H1 (cell line): ENCODE measurements at regions not wholly inside any gene's neighbourhood (a gene's known extent, or its start where the extent isn't known, plus 50 kb on each side); places are given as distances from the start of the nearest gene placed in this dataset.

Source experiments
- CTCF ChIA-PET: fragments of 300-600 bp; sonication (Branson Sonifier 250); formaldehyde crosslinking; loops from one replicate; lab custom pipeline; 2021; ENCODE audit not compliant: partially characterized antibody; lab: Charles Lee
- POLR2A ChIA-PET: fragments of 300-600 bp; sonication (Branson Sonifier 250); formaldehyde crosslinking; loops from one replicate; lab custom pipeline; 2021; ENCODE audit warnings: inconsistent platforms; ENCODE audit not compliant: partially characterized antibody; lab: Charles Lee
- DNase-seq, 2 experiments: peaks; one replicate each; pipeline versions ENCODE4 v3.0.0 to v3.0.0-alpha.2; 2010 to 2022; ENCODE audit warnings: low spot score in 2 of 2, low read depth in 1 of 2, mixed read lengths in 1 of 2
- FAIRE-seq: peaks from 2 replicates; lab custom pipeline; 2011; peaks lifted over from hg19 to GRCh38; lab: Jason Lieb, UNC
- H2AFZ ChIP-seq: 2 replicates; pipeline ENCODE4 v1.8.1; 2012; ENCODE audit warnings: low read length, inconsistent platforms
- H2AK5ac ChIP-seq: 2 replicates; pipeline ENCODE4 v1.6.1; 2013; ENCODE audit warnings: low read depth, low read length
- H2BK120ac ChIP-seq: replicated peaks from 2 replicates; pipeline ENCODE3; 2013; ENCODE audit warnings: low read depth, low read length, inconsistent platforms
- H2BK12ac ChIP-seq: 2 replicates; pipeline ENCODE4 v1.6.1; 2013; ENCODE audit warnings: low read depth, low read length
- H2BK15ac ChIP-seq: 2 replicates; pipeline ENCODE4 v1.6.1; 2013; ENCODE audit warnings: low read length
- H2BK20ac ChIP-seq: 2 replicates; pipeline ENCODE4 v1.6.1; 2013; ENCODE audit warnings: low read length
- H2BK5ac ChIP-seq: 2 replicates; pipeline ENCODE4 v1.6.1; 2013; ENCODE audit warnings: low read depth, low read length
- H3K14ac ChIP-seq: 2 replicates; pipeline ENCODE4 v1.6.1; 2013; ENCODE audit warnings: inconsistent platforms; ENCODE audit not compliant: insufficient read length
- H3K18ac ChIP-seq: 2 replicates; pipeline ENCODE4 v1.6.1; 2013; ENCODE audit warnings: low read length; ENCODE audit errors: extremely low read depth
- H3K23ac ChIP-seq: 2 replicates; pipeline ENCODE4 v1.6.1; 2013; ENCODE audit warnings: inconsistent platforms; ENCODE audit not compliant: insufficient read length
- H3K23me2 ChIP-seq: 2 replicates; pipeline ENCODE4 v1.6.1; 2013; ENCODE audit warnings: low read depth, low read length
- H3K27ac ChIP-seq: 2 replicates; pipeline ENCODE4 v1.6.1; 2011; ENCODE audit warnings: low read depth, low read length, inconsistent platforms
- H3K27me3 ChIP-seq, 4 experiments: replicated peaks in 1 of 4; 1 replicate in 1 of 4; 2 replicates in 3 of 4; pipeline versions ENCODE4 v1.6.1 to v1.8.1; 2011 to 2013; ENCODE audit warnings: low read length in 3 of 4, mild to moderate bottlenecking in 3 of 4, inconsistent platforms in 2 of 4, mixed read lengths in 2 of 4, moderate library complexity in 1 of 4; ENCODE audit not compliant: control insufficient read depth in 3 of 4, insufficient read depth in 3 of 4; ENCODE audit errors: extremely low read depth in 1 of 4
- H3K36me3 ChIP-seq, 4 experiments: 2 replicates each; pipeline versions ENCODE4 v1.6.1 to v1.8.1; 2011 to 2013; ENCODE audit warnings: mild to moderate bottlenecking in 4 of 4, low read length in 3 of 4, moderate library complexity in 2 of 4, control low read depth in 1 of 4, inconsistent platforms in 1 of 4; ENCODE audit not compliant: insufficient read depth in 4 of 4, control insufficient read depth in 2 of 4
- H3K4ac ChIP-seq: replicated peaks from 2 replicates; pipeline ENCODE3; 2013; ENCODE audit warnings: low read length, low read depth, mixed read lengths, inconsistent platforms; ENCODE audit not compliant: insufficient read length
- H3K4me1 ChIP-seq, 4 experiments: replicated peaks in 1 of 4; 1 replicate in 1 of 4; 2 replicates in 3 of 4; pipeline versions ENCODE4 v1.6.1 to v1.8.1; 2011 to 2013; ENCODE audit warnings: low read length in 3 of 4, inconsistent platforms in 2 of 4, mixed read lengths in 1 of 4; ENCODE audit not compliant: insufficient read depth in 4 of 4, control insufficient read depth in 3 of 4
- H3K4me2 ChIP-seq, 2 experiments: 2 replicates each; pipeline versions ENCODE4 v1.6.1 to v1.8.1; 2011 to 2013; ENCODE audit warnings: low read depth in 2 of 2, low read length in 2 of 2, control low read depth in 1 of 2, inconsistent platforms in 1 of 2, mild to moderate bottlenecking in 1 of 2; ENCODE audit not compliant: insufficient read depth in 1 of 2
- H3K4me3 ChIP-seq, 4 experiments: fragments of 200-600, 300-600 bp in 1 of 4; sonication (generic), shearing (Covaris generic), sonication (Bioruptor Twin) in 1 of 4; 2 replicates each; pipeline versions ENCODE4 v1.5.1 to v1.8.1; 2011 to 2016; ENCODE audit warnings: low read length in 4 of 4, low read depth in 3 of 4, control low read depth in 2 of 4, inconsistent platforms in 2 of 4, mild to moderate bottlenecking in 2 of 4, mixed read lengths in 1 of 4, moderate library complexity in 1 of 4; ENCODE audit not compliant: insufficient read depth in 2 of 4; ENCODE audit errors: extremely low read depth in 1 of 4
- H3K56ac ChIP-seq: replicated peaks from 2 replicates; pipeline ENCODE3; 2013; ENCODE audit warnings: low read depth, mild to moderate bottlenecking, mixed read lengths, low read length, inconsistent platforms; ENCODE audit not compliant: insufficient read length
- H3K79me1 ChIP-seq: 2 replicates; pipeline ENCODE4 v1.6.1; 2013; ENCODE audit warnings: low read depth, low read length, control low read depth
- H3K79me2 ChIP-seq, 2 experiments: 2 replicates each; pipeline versions ENCODE4 v1.6.1 to v1.8.1; 2012 to 2013; ENCODE audit warnings: low read length in 2 of 2, mild to moderate bottlenecking in 2 of 2, inconsistent platforms in 1 of 2; ENCODE audit not compliant: insufficient read depth in 2 of 2, control insufficient read depth in 1 of 2
- H3K9ac ChIP-seq, 4 experiments: replicated peaks in 1 of 4; 1 replicate in 1 of 4; 2 replicates in 3 of 4; pipeline versions ENCODE4 v1.6.1 to v1.8.1; 2011 to 2013; ENCODE audit warnings: low read depth in 3 of 4, low read length in 3 of 4, control low read depth in 2 of 4, mild to moderate bottlenecking in 2 of 4, moderate library complexity in 2 of 4, inconsistent platforms in 1 of 4; ENCODE audit errors: extremely low read depth in 1 of 4
- H3K9me3 ChIP-seq, 2 experiments: 2 replicates each; pipeline versions ENCODE4 v1.6.1 to v1.8.1; 2012 to 2013; ENCODE audit warnings: mild to moderate bottlenecking in 2 of 2, moderate library complexity in 2 of 2, control low read depth in 1 of 2, inconsistent platforms in 1 of 2, low read depth in 1 of 2, low read length in 1 of 2, mixed read lengths in 1 of 2; ENCODE audit not compliant: insufficient read depth in 2 of 2
- H4K20me1 ChIP-seq, 2 experiments: replicated peaks in 1 of 2; 2 replicates each; pipeline versions ENCODE3 to v1.8.1; 2011 to 2013; ENCODE audit warnings: inconsistent platforms in 2 of 2, low read length in 2 of 2, mild to moderate bottlenecking in 1 of 2; ENCODE audit not compliant: insufficient read depth in 2 of 2, control insufficient read depth in 1 of 2
- H4K5ac ChIP-seq: 2 replicates; pipeline ENCODE4 v1.6.1; 2013; ENCODE audit warnings: low read length, low read depth, mixed read lengths, inconsistent platforms; ENCODE audit not compliant: insufficient read length
- H4K8ac ChIP-seq: 2 replicates; pipeline ENCODE4 v1.8.0; 2013; ENCODE audit warnings: mild to moderate bottlenecking, moderate library complexity, low read length, inconsistent platforms; ENCODE audit not compliant: insufficient read depth; ENCODE audit errors: extremely low read depth
- H4K91ac ChIP-seq: replicated peaks from 2 replicates; pipeline ENCODE3; 2013; ENCODE audit warnings: low read length, mixed read lengths, inconsistent platforms; ENCODE audit not compliant: insufficient read length
- CTBP2 ChIP-seq: IDR thresholded peaks from 2 replicates; pipeline ENCODE4 v1.7.0; 2011; ENCODE audit warnings: borderline replicate concordance, mild to moderate bottlenecking, moderate library complexity, mixed read lengths, low read length; ENCODE audit not compliant: insufficient read depth, insufficient read length
- KDM4A ChIP-seq: IDR thresholded peaks from one replicate; pipeline ENCODE4 v1.7.1; 2012; ENCODE audit warnings: low read depth, mild to moderate bottlenecking, moderate library complexity, low read length, inconsistent platforms; ENCODE audit not compliant: severe bottlenecking
- POLR2A ChIP-seq, 2 experiments: IDR thresholded peaks; 1 replicate in 1 of 2; 2 replicates in 1 of 2; pipeline ENCODE4 v1.6.1; 2011; ENCODE audit warnings: low read depth in 2 of 2, low read length in 2 of 2, mild to moderate bottlenecking in 2 of 2; ENCODE audit errors: control extremely low read depth in 1 of 2
- POLR2AphosphoS5 ChIP-seq: IDR thresholded peaks from 2 replicates; pipeline ENCODE4 v1.6.1; 2011; ENCODE audit warnings: low read depth, low read length
- RNF2 ChIP-seq: fragments of 200-900, 300-1000 bp; sonication (generic); IDR thresholded peaks from 2 replicates; pipeline ENCODE4 v1.7.1; 2016; ENCODE audit warnings: borderline replicate concordance, low read depth, mild to moderate bottlenecking, antibody characterized with exemption, low read length; ENCODE audit not compliant: poor library complexity, severe bottlenecking; ENCODE audit errors: missing control alignments
- RXRA ChIP-seq: IDR thresholded peaks from 2 replicates; pipeline ENCODE4 v1.6.1; 2011; ENCODE audit warnings: low read depth, mild to moderate bottlenecking, low read length, moderate library complexity; ENCODE audit not compliant: insufficient read depth
- SP1 ChIP-seq: IDR thresholded peaks from 2 replicates; pipeline ENCODE4 v1.6.1; 2011; ENCODE audit warnings: low read depth, low read length
- WGBS, 2 experiments: shearing (Covaris generic) in 1 of 2; methylation state at CpG; one replicate each; pipeline versions ENCODE4 v1.1.6 to v1.1.7; 2013 to 2015; ENCODE audit warnings: low lambda C conversion rate in 2 of 2, mixed read lengths in 2 of 2, inconsistent platforms in 1 of 2, low coverage in 1 of 2, missing lambda C conversion rate in 1 of 2; ENCODE audit not compliant: insufficient replicate concordance in 2 of 2, insufficient coverage in 1 of 2, insufficient read length in 1 of 2; ENCODE audit errors: extremely low coverage in 1 of 2, missing lambda C conversion rate in 1 of 2; 5-methylcytosine and 5-hydroxymethylcytosine counted together
- TF ChIP-seq, protein P1 (sequence below): IDR thresholded peaks from 2 replicates; pipeline ENCODE4 v1.6.1; 2011; ENCODE audit warnings: low read length, improper control_type of control experiment
- TF ChIP-seq, protein P2 (sequence below): IDR thresholded peaks from 2 replicates; pipeline ENCODE4 v1.6.1; 2012; ENCODE audit warnings: low read length, inconsistent platforms

DNA sequence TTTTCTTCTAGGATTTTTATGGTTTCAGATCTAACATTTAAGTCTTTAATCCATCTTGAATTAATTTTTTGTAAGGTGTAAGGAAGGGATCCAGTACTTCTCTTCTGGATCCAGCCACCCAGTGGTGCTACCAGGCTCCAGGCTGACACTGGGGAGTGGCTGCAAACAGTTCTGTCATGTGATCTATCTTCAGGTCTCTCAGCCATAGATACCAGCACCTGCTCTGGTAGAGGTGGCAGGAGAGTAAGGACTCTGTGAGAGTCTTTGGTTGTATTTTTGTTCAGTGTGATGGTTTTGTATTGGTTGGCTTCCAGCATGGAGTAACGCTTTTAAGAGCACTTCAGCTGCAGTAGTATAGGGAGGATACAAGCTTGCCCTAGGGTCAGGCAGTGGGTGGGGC is 205.9 kb downstream of the FGF10 start:
- H2BK20ac ChIP-seq: no peak overlapping the region
- no peak overlapping the region for H3K27ac ChIP-seq
- POLR2A ChIA-PET: no interaction called here
- H3K9ac ChIP-seq: no peak overlapping the region
- H3K27me3 ChIP-seq: no peaks in the 10 kb centered on the region
- no peaks in the 10 kb centered on the region for H3K23me2 ChIP-seq
- TF ChIP-seq, protein P1, sequence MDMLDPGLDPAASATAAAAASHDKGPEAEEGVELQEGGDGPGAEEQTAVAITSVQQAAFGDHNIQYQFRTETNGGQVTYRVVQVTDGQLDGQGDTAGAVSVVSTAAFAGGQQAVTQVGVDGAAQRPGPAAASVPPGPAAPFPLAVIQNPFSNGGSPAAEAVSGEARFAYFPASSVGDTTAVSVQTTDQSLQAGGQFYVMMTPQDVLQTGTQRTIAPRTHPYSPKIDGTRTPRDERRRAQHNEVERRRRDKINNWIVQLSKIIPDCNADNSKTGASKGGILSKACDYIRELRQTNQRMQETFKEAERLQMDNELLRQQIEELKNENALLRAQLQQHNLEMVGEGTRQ: no peak
- no peak for TF ChIP-seq SP1
- no peak for TF ChIP-seq POLR2AphosphoS5
- TF ChIP-seq KDM4A: no peak
- TF ChIP-seq CTBP2: no peak
- TF ChIP-seq, protein P2, sequence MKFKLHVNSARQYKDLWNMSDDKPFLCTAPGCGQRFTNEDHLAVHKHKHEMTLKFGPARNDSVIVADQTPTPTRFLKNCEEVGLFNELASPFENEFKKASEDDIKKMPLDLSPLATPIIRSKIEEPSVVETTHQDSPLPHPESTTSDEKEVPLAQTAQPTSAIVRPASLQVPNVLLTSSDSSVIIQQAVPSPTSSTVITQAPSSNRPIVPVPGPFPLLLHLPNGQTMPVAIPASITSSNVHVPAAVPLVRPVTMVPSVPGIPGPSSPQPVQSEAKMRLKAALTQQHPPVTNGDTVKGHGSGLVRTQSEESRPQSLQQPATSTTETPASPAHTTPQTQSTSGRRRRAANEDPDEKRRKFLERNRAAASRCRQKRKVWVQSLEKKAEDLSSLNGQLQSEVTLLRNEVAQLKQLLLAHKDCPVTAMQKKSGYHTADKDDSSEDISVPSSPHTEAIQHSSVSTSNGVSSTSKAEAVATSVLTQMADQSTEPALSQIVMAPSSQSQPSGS: no peak
- TF ChIP-seq POLR2A (IDR thresholded peaks at IDR 0.05; ENCODE audit: control extremely low read depth in 1 of 2, low read depth in 2 of 2, low read length in 2 of 2): no peak
- no peak for TF ChIP-seq RNF2
- no peak for TF ChIP-seq RXRA
- TF ChIP-seq, all 59 proteins: peak for 0
- H2BK5ac ChIP-seq: no peak overlapping the region
- no peak overlapping the region for H2BK120ac ChIP-seq
- 94% methylated on average over 1 of the region's 1 CpG; no CpG with 5 or more reads in 1 of the 2 experiments for WGBS, 2 experiments
- H3K79me1 ChIP-seq: no peaks in the 10 kb centered on the region
- no peak overlapping the region for H3K4me3 ChIP-seq
- no peak overlapping the region for H2AFZ ChIP-seq
- no peaks in the 10 kb centered on the region for H3K79me2 ChIP-seq
- H3K36me3 ChIP-seq: no peaks in the 10 kb centered on the region
- DNase-seq (no peak), FAIRE-seq (no peak)
- no peaks in the 10 kb centered on the region for H4K20me1 ChIP-seq
- no peak overlapping the region for H3K23ac ChIP-seq
- no peak overlapping the region for H2AK5ac ChIP-seq
- no peak overlapping the region for H3K18ac ChIP-seq
- no peak overlapping the region for H4K91ac ChIP-seq
- H3K4me1 ChIP-seq: no peaks in the 10 kb centered on the region
- H3K14ac ChIP-seq: no peak overlapping the region
- no peak overlapping the region for H2BK15ac ChIP-seq
- no peak overlapping the region for H3K4me2 ChIP-seq
- H4K5ac ChIP-seq: no peak overlapping the region
- H4K8ac ChIP-seq: no peak overlapping the region
- no peaks in the 10 kb centered on the region for H3K9me3 ChIP-seq
- no peak overlapping the region for H2BK12ac ChIP-seq
- no peak overlapping the region for H3K4ac ChIP-seq
- no peak overlapping the region for H3K56ac ChIP-seq
- CTCF ChIA-PET: no interaction called here
